ENCODE measurements at regions not wholly inside any gene's neighbourhood (a gene's known extent, or its start where the extent isn't known, plus 50 kb on each side); places are given as distances from the start of the nearest gene placed in this dataset.

- Histone ChIP-seq H3K27me3 (ENCODE audit: control insufficient read depth in 2 of 2, insufficient read depth in 2 of 2, low read length in 2 of 2) (no peaks in the 10 kb centered on the region), H3K4me1 (ENCODE audit: control insufficient read depth, extremely low read depth, insufficient read depth, low read length) (no peaks in the 10 kb centered on the region), H3K9me3 (replicated peaks; ENCODE audit: control insufficient read depth, insufficient read depth, low read length) (peaks cover 2% of the 10 kb centered on the region), H3K9me1 (replicated peaks; ENCODE audit: control insufficient read depth, extremely low read depth, insufficient read depth, low read length) (no peaks in the 10 kb centered on the region), H4K20me1 (replicated peaks; ENCODE audit: control insufficient read depth, extremely low read depth, insufficient read depth, low read length) (no peaks in the 10 kb centered on the region), H3K79me2 (ENCODE audit: control insufficient read depth, insufficient read depth, low read length) (no peaks in the 10 kb centered on the region), H3K27ac (ENCODE audit: insufficient read depth, low read depth, low read length) (no peak overlapping the region), H2AFZ (ENCODE audit: low read depth, low read length) (no peak overlapping the region), H3K9ac (replicated peaks; ENCODE audit: extremely low read depth, insufficient read depth, low read length) (no peak overlapping the region), H3K4me2 (ENCODE audit: insufficient read depth, low read length) (no peak overlapping the region), H3K4me3 (replicated peaks in 1 of 3; ENCODE audit: insufficient read depth in 1 of 3, low read depth in 1 of 3, low read length in 3 of 3) (no peak overlapping the region), H3K36me3 (ENCODE audit: control insufficient read depth in 2 of 2, extremely low read depth in 1 of 2, insufficient read depth in 2 of 2, low read length in 2 of 2) (no peaks in the 10 kb centered on the region)
- dilution Hi-C loops (cut with MboI; ENCODE audit: extremely low pct_ligation_motif_present, low sequenced_read_pairs) (no loop called here), intact Hi-C loops (cut with micrococcal nuclease) (no loop called here)
- ChIA-PET POLR2A (no interaction called here), CTCF (no interaction called here)
- TF ChIP-seq GATA2 (IDR thresholded peaks at IDR 0.05; ENCODE audit: insufficient read depth, insufficient read length, low read depth, low read length) = no peak
- TF ChIP-seq MAX (IDR thresholded peaks at IDR 0.05; ENCODE audit: insufficient read depth, insufficient read length) = no peak
- TF ChIP-seq FOS (IDR thresholded peaks at IDR 0.05; ENCODE audit: borderline replicate concordance, insufficient read depth, low read length) = no peak
- TF ChIP-seq POLR2AphosphoS5 (IDR thresholded peaks at IDR 0.05; ENCODE audit: insufficient read depth, low read depth, low read length) = no peak
- TF ChIP-seq POLR2A (IDR thresholded peaks at IDR 0.05; ENCODE audit: low read depth, low read length) = no peak
- TF ChIP-seq CTCF (IDR thresholded peaks at IDR 0.05; ENCODE audit: extremely low read depth in 1 of 2, insufficient read depth in 1 of 2, low read depth in 1 of 2, low read length in 2 of 2) = no peak
- no peak for TF ChIP-seq MYC (IDR thresholded peaks at IDR 0.05; ENCODE audit: low read depth, low read length)
- no peak for TF ChIP-seq EZH2 (IDR thresholded peaks at IDR 0.05; ENCODE audit: borderline replicate concordance, low read depth, low read length, severe bottlenecking)
- TF ChIP-seq JUN (IDR thresholded peaks at IDR 0.05; ENCODE audit: borderline replicate concordance, insufficient read depth, insufficient read length, low read depth) = no peak
- no TSS peak for BruUV-seq (replicated peaks)
- FAIRE-seq = no peak
- DNase-seq (ENCODE audit: low read depth, low spot score) = no peak
These were observed 195.7 kb downstream of the LMBRD1 start for GRCh38 chr6:69601132-69601531.
